DMS153 treated with DMSO at 0.1 percent for 48 hours (cell line): ENCODE measurements at regions not wholly inside any gene's neighbourhood (a gene's known extent, or its start where the extent isn't known, plus 50 kb on each side); places are given as distances from the start of the nearest gene placed in this dataset.
A peak's percentile ranks its signal among the peaks of the same experiment; 100 is the strongest.

Experiments used
- DNase-seq: peaks from one replicate; lab custom pipeline; 2025; ENCODE audit not compliant: unreplicated experiment; lab: John Stamatoyannopoulos, UW

DNA sequence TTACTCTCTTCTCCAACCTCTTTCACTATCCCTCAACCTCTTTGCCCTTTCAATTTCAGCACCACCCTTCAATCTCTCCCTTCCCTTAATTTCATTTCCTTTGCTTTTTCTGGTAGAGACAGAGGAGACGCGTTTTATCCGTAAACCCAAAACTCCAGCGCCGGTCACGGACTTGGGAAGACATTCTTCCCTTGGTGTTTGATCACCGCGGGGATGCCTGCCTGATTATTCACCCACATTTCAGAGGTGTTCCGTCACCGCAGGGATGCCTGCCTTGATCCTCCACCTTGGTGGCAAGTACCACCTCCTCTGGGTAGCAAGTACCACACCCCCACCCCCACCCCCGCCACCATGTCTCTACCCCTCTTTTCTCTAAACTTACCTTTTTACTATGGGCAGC lies 669.4 kb upstream of the PKDCC start:
- no peak for DNase-seq

DNA sequence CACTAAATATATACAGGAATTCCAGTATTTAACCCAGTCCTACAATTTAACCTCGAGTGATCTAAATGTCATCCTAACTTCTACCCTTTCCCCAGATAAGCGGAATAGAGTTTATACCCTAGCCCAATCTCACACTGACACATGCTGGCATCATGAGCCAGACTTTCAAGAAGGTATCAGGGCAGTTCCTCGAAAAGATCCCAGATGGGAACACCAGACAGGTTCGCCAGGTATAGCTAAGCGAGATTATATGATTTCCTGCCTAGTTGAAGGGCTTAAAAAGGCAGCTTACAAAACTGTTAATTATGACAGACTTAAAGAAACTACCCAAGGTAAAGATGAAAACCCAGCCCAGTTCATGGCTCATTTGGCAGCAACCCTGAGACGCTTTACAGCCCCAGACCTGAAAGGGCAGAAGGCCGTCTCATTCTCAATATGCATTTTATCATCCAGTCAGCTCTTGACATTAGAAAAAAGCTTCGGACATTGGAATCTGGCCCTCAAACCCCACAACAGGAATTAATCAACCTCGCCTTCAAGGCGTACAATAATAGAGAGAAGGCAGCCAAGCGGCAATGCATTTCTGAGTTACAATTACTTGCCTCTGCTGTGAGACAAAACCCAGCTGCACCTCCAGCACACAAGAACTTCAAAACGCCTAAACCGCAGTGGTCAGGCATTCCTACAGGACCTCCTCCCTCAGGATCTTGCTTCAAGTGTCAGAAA lies 668.2 kb upstream of the PKDCC start:
- DNase-seq, result no peak

DNA sequence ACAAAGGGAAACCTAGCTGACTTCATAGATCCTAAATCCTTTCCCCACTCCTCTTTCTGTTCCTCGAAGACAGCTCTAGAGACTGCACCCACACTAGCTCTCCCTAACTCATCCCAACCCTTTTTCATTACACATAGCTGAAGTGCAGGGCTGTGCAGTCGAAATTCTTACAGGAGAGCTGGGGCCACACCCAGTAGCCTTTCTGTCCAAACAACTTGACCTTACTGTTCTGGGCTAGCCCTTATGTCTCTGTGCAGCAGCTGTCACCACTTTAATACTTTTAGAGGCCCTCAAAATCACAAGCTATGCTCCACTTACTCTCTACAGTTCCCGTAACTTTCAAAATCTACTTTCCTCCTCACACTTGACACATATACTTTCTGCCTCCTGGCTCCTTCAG lies 666.1 kb upstream of the PKDCC start:
- no peak for DNase-seq

DNA sequence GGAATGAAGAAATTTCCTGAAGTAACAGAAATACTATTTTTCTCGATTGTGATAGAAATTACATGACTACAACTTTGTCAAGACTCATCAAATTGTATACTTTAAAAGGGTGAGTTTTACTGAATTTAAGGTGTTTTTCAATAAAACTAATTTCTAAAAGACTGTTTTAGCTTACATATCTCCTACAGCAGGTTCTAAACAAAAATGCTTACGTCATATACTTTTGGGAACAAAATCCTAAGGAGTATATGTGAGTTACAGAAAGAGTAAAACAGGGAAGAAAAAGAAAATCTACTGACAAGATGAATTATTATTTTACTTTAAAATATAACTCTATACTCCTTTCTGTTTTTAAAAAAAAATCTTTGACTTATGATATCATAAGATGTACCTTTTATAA lies 660.3 kb upstream of the PKDCC start:
- no peak for DNase-seq

DNA sequence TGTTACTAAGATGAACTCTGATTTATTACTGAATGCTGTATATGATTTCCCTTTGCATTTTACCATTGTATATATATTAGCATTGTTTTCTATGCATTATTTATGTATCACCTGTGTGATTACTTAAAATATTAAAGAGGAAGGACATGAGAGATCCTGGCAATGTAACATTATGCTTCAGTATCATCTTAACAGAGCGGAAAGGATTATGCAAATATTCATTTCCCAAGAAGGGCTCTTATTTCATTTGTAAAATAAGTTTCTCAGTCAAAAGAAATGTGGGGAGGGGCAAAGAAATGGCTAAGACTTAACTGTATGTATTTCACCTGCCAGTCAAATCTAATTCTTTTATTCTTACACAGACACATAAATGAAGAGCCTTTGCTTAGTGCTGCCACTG lies 654.2 kb upstream of the PKDCC start:
- DNase-seq, result no peak

DNA sequence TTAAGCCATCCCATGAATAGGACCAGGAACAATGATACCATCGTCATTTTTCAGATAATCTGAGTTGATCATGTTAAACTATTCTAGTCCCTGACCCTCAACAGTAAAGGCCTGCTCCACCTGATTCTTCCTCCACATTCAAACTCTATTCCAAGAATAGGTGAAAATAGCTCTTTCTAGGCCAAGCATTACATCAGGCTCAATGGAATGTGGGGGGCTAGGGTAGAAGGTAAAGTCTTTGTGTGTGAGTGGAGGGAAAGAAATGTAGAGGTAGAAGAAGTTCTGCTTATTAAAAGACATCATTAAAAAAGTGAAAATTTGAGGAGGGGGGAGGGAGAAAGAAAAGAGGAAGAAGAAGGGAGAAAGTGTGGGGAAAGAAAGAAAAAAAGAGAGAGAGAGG lies 653.3 kb upstream of the PKDCC start:
- no peak for DNase-seq

DNA sequence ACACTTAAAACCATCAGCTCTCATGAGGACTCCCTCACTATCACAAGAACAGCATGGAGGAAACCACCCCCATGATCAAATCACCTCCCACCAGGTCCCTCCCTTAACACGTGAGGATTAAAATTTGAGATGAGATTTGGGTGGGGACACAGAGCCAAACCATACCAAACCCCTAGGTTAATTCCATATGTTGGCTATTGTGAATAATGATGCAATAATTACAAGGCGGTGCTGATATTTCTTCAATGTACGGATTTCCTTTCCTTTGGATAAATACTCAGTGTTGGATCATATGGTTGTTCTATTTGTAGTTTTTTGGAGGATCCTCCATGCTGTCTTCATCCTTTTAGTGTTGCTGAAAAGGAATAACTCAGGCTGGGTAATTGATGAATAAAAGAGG lies 652.1 kb upstream of the PKDCC start:
- no peak for DNase-seq

DNA sequence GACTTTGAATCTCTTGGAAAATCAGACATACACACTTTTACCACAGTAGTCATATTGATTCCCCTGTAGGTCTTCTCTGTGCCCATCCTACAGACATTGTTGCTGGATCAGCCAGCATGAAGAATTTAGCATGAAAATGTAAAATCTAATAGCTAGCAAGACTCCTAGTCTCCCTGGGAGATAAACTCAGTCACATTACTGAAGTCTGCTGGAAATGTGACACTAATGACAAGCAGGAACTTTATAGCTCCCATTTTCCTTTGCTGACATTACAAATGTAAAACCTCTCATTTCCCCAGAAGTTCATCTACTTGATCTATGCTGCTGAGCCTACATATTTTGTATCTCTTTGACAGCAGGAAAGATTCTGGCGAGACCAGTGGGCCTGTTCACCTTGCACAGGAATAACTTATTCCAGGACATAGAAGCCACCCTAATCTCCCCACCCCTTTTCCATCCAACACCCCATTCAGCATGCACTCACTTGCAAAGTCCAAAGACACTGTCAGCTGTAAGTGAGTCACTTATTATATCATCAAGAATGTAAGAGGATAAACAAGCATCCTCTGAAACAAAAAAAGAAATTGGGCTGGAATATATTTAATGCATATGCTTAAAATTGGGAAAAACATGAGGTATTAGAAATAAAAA lies 648.3 kb upstream of the PKDCC start:
- DNase-seq, result no peak

DNA sequence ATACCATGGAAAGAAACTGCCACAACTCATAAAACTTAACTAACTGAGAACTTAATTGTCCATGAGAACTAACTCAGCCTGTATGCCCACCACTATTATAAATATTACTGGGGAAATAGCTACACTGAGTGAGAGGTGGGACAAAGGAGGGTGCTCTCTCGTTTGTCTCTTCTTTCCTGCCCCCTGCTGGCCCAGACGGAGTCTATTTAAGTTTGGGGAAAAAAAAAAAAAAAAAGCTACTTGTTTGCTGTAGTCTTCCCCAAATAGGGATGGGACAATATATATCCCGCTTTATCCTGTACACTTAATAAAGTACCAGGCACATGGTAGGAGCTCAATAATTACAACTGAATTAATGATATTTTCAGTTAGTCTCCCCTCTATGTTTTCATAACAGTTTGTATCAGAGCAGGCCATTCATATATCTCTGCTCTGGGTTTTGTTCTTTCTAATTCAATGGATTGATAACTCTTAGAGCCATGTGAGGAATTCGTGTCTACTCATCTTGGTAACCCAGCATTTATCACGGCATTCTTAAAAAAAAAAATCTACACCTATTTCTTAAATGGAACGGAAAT lies 647.6 kb upstream of the PKDCC start:
- DNase-seq, result no peak

DNA sequence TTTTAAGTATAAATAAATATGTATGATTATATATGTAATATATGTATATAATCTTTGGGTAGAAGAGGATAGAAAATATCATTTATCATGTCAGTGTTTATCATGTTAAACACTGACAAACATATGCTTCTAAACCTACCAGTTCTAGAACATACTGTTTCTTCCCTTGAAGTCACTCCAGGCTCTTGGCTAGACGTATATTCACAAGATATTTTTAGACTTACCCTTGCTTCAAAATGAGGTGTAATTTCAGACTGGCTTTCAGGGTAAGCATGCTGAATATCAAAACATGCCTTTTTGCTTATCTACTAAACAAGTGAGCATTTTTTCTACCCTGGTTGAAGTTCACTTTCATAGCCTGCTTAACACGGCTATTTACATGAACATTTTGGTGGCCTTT lies 642.4 kb upstream of the PKDCC start:
- DNase-seq, result no peak

DNA sequence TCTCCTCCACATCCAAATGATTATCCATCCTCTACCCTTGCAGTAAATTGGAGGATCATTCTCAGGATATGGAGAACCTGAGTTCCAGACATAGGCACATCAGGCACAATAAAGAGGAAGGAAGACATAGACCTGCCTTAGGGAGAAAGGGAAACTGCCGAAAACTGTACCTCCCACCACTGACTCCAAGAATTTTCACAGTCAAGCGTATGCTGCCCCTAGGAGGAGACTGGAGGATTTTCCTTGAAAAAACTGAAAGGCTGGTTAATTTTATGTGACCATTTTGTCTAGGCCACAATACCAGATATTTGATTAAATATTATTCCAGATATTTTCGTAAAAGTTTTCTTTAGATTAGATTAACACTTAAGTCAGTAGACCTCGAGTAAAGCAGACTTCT lies 638.5 kb upstream of the PKDCC start:
- no peak for DNase-seq

DNA sequence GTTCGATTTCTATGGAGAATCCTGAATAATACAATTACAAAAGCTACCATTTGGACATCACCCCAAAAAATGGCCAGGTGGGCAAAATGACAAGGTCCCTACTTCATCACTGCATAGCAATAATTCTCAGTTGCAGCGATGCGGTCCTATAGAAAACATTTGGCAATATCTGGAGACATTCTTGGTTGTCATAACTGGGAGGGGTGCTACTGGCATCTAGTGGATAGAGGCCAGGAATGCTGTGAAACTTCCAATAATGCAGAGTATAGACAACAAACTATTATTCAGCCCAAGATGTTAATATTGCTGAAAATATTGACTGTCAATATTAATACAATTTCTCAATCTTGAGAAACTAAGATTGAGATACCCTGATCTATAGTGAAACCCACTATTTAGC lies 637.8 kb upstream of the PKDCC start:
- DNase-seq, result no peak

DNA sequence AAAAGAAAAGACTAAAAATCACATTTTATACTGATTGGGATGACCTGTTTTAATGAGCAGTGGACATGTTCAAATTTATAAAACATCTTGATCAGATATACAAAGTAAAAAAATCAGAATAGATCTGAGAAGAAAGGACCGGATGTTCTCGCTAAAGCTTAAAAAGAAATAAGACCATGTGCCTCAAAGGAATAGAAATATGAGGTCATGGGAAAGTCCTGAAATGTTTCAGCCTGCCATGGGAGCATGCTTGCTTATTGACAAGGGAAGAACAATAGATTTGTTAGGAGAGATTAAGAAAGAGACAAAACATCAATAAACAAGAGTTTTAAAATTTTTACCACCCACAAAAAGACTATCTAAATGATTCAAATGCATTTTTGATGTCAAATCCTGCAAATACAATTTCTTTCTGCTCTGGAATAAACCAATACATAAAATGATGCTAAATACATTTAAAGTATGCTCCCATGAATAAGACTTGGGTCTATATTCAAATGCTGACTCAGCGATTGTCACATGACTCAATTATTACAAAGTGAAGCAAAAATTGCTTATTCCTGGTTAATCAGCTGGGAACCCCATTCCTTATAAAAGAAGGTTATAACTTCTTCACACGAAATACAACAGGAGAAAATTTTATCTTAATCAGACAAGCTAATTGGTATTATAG lies 633.9 kb upstream of the PKDCC start:
- DNase-seq, result no peak

DNA sequence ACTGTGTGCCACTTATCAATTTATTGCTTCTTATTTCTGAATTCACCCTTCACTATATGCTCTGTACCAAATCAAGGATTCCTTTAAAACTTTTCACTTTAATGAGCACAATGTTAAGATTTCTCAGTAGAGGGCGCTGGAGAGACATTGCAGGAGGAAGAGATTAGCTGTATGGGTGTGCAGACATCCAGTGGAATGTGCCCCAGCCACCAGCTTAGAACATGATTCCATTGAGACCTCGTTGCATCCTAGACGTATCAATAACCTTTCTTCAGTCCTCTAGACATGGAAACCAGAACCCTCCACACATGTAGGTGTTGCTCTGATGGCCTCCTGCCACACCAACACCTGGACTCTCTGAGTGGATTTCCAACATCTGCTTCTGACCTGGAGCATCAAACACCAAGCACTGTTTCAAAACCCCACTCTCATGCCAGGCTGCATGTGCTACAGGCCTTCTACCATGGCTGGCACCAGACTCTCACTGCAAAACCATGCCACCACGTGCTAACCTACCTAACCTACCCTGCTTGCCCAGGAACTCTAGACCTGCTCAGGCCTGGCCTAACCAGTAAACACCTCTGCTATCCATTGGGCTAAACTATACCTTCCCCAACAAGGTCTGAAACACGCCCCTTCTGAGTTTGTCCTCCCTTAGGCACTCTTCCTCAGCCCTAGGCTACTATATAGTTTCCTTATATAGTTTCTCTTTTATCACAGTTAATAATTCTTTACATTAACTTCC lies 633.2 kb upstream of the PKDCC start:
- peak; percentile 11 for DNase-seq

DNA sequence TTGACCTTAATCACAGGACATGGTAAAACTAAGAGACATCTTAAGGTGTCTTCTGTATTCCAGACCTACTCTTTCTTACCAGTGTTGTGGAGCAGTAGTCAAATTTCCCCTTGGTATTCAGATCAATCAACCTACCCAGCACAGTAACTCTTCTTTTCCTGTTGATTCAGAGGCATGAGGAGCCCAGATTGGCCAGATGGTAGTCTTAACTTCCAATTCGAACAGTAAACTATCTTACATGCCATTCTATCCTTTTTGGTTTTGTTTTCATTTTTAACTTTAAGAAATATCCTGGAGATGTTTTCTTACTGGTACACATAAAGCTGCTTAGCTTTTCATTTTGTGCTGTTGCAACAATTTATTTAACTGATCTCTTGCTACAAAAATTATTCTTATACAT lies 630.3 kb upstream of the PKDCC start:
- no peak for DNase-seq

DNA sequence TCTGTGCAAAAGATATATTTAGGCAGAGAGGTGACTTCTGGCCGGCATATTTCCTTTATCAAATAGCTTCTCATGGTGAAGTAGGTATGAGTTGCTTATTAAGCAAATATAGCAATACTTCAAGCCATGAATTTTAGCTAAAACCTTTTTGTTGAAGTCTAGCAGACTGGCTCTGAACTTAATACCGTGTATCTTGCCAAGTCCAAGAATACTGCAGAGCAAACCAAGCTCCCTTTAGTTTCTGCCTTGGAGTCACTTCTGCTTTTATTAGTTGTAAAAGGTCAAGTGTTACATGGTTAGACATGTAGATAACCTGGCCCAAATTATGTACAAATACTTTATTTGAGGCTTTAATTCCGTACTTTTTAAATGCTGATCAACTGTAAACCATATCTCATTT lies 627.6 kb upstream of the PKDCC start:
- no peak for DNase-seq

DNA sequence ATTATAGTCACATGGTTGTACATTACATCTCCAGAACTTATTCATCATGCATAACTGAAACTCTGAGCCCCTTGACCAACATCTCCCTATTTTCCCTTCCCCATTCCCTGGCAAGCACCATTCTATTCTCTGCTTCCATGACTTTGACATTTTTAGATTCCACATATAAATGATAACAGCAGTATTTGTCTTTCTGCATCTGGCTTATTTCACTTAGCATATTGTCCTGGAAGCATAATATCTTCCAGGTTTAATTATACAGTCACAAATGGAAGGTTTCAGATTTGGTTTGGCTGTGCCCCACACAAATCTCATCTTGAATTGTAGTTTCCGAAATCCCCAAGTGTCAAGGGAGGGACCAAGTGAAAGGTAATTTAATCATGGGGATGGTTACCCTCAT lies 626.9 kb upstream of the PKDCC start:
- DNase-seq, result no peak

DNA sequence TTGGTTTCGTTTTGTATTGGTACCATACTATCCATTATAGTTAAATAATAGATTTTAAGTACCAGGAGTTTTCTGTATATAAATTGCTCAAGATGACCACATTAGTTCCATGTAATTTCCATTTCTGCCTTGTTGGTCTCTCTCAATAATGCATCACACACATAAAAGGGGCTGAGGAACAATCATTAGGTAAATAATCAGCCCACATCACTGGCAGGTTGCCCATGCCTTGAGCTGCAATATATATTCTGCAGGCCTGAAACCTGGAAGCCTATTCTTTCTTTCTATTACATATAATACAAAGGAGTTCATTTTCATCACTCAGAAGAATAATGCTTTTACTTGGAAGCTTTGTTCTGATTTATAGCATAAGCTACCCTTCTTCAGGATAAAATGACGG lies 616.1 kb upstream of the PKDCC start:
- peak; percentile 96 for DNase-seq

DNA sequence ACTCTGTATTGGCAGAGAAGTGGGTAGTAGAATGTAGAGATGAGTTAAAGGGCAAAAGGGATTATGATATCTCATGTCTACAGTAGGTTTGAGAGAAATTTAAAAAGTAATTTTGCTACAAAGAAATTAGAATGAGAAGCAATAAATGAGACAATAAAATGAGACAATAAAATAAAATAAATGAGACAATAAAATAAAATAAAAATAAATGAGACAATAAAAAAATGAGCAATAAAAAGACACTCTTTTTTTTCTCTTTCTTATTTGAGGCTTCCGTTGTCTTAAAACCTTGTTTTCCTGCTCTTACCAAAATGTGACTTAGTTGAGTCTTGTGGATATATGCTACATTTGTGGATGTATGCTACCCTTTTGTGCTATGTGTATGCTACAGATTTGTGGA lies 615.4 kb upstream of the PKDCC start:
- no peak for DNase-seq

DNA sequence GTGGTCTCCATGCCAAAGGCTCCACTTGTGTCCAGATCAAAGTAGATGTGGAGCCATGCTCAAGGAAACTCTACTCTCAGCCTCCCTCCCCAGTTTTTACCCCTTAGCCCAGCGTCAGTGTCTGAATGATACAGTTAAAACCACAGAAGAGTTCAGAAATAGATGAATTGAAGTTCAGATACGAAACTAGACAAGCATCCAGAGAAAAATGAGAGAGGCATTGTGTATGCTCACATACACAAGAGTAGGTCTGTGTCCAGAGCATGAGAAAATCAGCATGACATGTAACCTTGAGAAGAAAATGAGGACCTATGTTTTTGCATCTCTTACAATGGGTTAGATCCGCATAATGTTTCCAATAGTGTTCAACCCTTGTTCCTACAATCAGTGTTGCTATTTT lies 612.8 kb upstream of the PKDCC start:
- DNase-seq, result no peak

DNA sequence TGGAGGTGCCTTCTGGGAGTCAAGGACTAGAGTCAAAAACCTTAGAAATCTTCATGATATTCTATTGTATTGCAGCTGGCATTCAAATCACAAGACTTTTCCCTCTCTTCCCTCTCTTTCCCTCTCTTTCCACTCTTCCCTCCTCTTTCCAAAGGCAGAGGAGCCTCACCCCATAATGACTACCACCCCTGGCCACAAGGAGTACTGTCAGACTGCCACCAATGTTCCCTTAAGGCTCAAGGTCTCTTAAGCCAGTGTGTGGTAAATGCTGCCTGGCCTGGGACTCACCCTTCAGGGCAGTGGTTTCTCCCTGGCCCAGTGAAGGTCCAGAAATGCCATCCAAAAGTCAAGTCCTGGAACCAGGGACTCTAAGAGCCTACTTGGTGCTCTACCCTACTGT lies 605.9 kb upstream of the PKDCC start:
- DNase-seq, result no peak

DNA sequence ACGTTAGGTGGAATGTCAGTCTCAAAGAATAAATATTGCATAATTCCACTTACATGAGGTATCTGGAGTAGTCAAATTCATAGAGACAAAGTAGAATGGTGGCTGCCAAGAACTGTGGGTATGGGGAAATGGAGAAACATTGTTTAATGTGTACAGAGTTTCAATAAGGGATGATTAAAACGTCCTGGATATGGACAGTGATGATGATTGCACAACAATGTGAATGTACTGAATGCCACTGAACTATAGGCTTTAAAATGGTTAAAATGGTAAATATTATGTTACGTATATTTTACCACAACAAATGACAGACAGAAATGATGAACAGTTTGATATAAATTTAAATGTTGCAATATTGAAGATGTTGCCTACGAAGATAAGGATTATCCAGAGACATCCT lies 602.0 kb upstream of the PKDCC start:
- no peak for DNase-seq
